Trophoblast cell (in vitro differentiated cells and primary cell): ENCODE measurements at regions not wholly inside any gene's neighbourhood (a gene's known extent, or its start where the extent isn't known, plus 50 kb on each side); places are given as distances from the start of the nearest gene placed in this dataset.

Experiments
- DNase-seq, 2 donors: peaks; one replicate each; pipeline ENCODE4 v3.0.0-alpha.2; 2016
- H2AFZ ChIP-seq: 2 replicates; pipeline ENCODE4 v1.6.1; 2013; ENCODE audit warnings: low read length, moderate library complexity, mild to moderate bottlenecking; ENCODE audit not compliant: insufficient read depth, poor library complexity
- H2AK5ac ChIP-seq: 2 replicates; pipeline ENCODE4 v1.6.1; 2013; ENCODE audit warnings: mild to moderate bottlenecking, low read length
- H2BK120ac ChIP-seq: 2 replicates; pipeline ENCODE4 v1.6.1; 2013; ENCODE audit warnings: low read length, mild to moderate bottlenecking, moderate library complexity; ENCODE audit not compliant: insufficient read depth, poor library complexity
- H2BK12ac ChIP-seq: 2 replicates; pipeline ENCODE4 v1.6.1; 2013; ENCODE audit warnings: mild to moderate bottlenecking, low read length, moderate library complexity
- H2BK5ac ChIP-seq: 2 replicates; pipeline ENCODE4 v1.6.1; 2013; ENCODE audit warnings: low read length, low read depth, moderate library complexity, mild to moderate bottlenecking; ENCODE audit not compliant: poor library complexity
- H3K14ac ChIP-seq: 2 replicates; pipeline ENCODE4 v1.6.1; 2013; ENCODE audit warnings: mild to moderate bottlenecking, low read length
- H3K18ac ChIP-seq: 2 replicates; pipeline ENCODE4 v1.6.1; 2013; ENCODE audit warnings: mild to moderate bottlenecking, low read length
- H3K23ac ChIP-seq: 2 replicates; pipeline ENCODE4 v1.6.1; 2013; ENCODE audit warnings: low read length
- H3K27ac ChIP-seq: 2 replicates; pipeline ENCODE4 v1.5.1; 2013; ENCODE audit warnings: low read depth, mild to moderate bottlenecking, inconsistent platforms, low read length, moderate library complexity
- H3K27me3 ChIP-seq: 2 replicates; pipeline ENCODE4 v1.6.1; 2013; ENCODE audit warnings: inconsistent platforms, mild to moderate bottlenecking, low read length, moderate library complexity; ENCODE audit not compliant: insufficient read depth
- H3K36me3 ChIP-seq, 2 experiments: 1 replicate in 1 of 2; 2 replicates in 1 of 2; pipeline ENCODE4 v1.6.1; 2013; ENCODE audit warnings: low read length in 2 of 2, mild to moderate bottlenecking in 2 of 2, moderate library complexity in 1 of 2; ENCODE audit not compliant: insufficient read depth in 2 of 2, control insufficient read depth in 1 of 2
- H3K4ac ChIP-seq: 2 replicates; pipeline ENCODE4 v1.6.1; 2013; ENCODE audit warnings: low read depth, mild to moderate bottlenecking, low read length, moderate library complexity
- H3K4me1 ChIP-seq, 2 experiments: 1 replicate in 1 of 2; 2 replicates in 1 of 2; pipeline ENCODE4 v1.6.1; 2013; ENCODE audit warnings: low read length in 2 of 2, mild to moderate bottlenecking in 2 of 2, moderate library complexity in 1 of 2; ENCODE audit not compliant: insufficient read depth in 2 of 2, control insufficient read depth in 1 of 2
- H3K4me2 ChIP-seq: 2 replicates; pipeline ENCODE4 v1.6.1; 2013; ENCODE audit warnings: inconsistent platforms, mild to moderate bottlenecking, low read length, moderate library complexity
- H3K4me3 ChIP-seq: 2 replicates; pipeline ENCODE4 v1.5.1; 2013; ENCODE audit warnings: mild to moderate bottlenecking, low read depth, low read length, inconsistent platforms
- H3K79me1 ChIP-seq: one replicate; pipeline ENCODE4 v1.6.1; 2013; ENCODE audit warnings: low read length
- H3K79me2 ChIP-seq: 2 replicates; pipeline ENCODE4 v1.6.1; 2013; ENCODE audit warnings: low read length, mild to moderate bottlenecking; ENCODE audit not compliant: control insufficient read depth, insufficient read depth, poor library complexity
- H3K9ac ChIP-seq: 2 replicates; pipeline ENCODE4 v1.6.1; 2013; ENCODE audit warnings: mild to moderate bottlenecking, low read length
- H3K9me3 ChIP-seq: 2 replicates; pipeline ENCODE4 v1.6.1; 2013; ENCODE audit warnings: low read depth, mild to moderate bottlenecking, control low read depth, inconsistent platforms, low read length; ENCODE audit not compliant: insufficient read depth
- H4K12ac ChIP-seq: 2 replicates; pipeline ENCODE4 v1.6.1; 2013; ENCODE audit warnings: low read depth, mild to moderate bottlenecking, low read length, moderate library complexity
- H4K8ac ChIP-seq: 2 replicates; pipeline ENCODE4 v1.6.1; 2013; ENCODE audit warnings: low read depth, mild to moderate bottlenecking, low read length, moderate library complexity
- H4K91ac ChIP-seq: one replicate; pipeline ENCODE4 v1.6.1; 2013; ENCODE audit warnings: low read depth, mild to moderate bottlenecking, low read length, moderate library complexity
- WGBS: extraction: QIAGEN DNeasy Blood & Tissue Kit; methylation state at CpG from one replicate; pipeline ENCODE4 v1.1.7; 2013; ENCODE audit warnings: missing lambda C conversion rate; ENCODE audit not compliant: insufficient read length, insufficient coverage; ENCODE audit errors: extremely low coverage; 5-methylcytosine and 5-hydroxymethylcytosine counted together

- H3K79me1 ChIP-seq, result no peaks in the 10 kb centered on the region
- H3K4ac ChIP-seq, result no peak overlapping the region
- H3K9me3 ChIP-seq, result no peaks in the 10 kb centered on the region
- no CpG with 5 or more reads among the region's 2 CpGs for WGBS
- H2BK120ac ChIP-seq, result no peak overlapping the region
- H3K27ac ChIP-seq, result no peak overlapping the region
- DNase-seq, result no peak
- no peak overlapping the region for H3K14ac ChIP-seq
- no peak overlapping the region for H4K8ac ChIP-seq
- H3K4me2 ChIP-seq, result no peak overlapping the region
- no peak overlapping the region for H3K9ac ChIP-seq
- no peak overlapping the region for H3K4me3 ChIP-seq
- no peaks in the 10 kb centered on the region for H3K27me3 ChIP-seq
- no peaks in the 10 kb centered on the region for H3K4me1 ChIP-seq
- H2AFZ ChIP-seq, result no peak overlapping the region
- no peak overlapping the region for H4K91ac ChIP-seq
- no peak overlapping the region for H2BK12ac ChIP-seq
- H4K12ac ChIP-seq, result no peak overlapping the region
- no peak overlapping the region for H2AK5ac ChIP-seq
- H3K36me3 ChIP-seq, result no peaks in the 10 kb centered on the region
- H3K18ac ChIP-seq, result no peak overlapping the region
- no peak overlapping the region for H2BK5ac ChIP-seq
- H3K23ac ChIP-seq, result no peak overlapping the region
- H3K79me2 ChIP-seq, result no peaks in the 10 kb centered on the region
Measured at GRCh38 chr16:17026600-17027242, 444.0 kb downstream of the XYLT1 start.

- Histone ChIP-seq H3K27me3 (no peaks in the 10 kb centered on the region), H3K36me3 (no peaks in the 10 kb centered on the region), H3K4me1 (no peaks in the 10 kb centered on the region), H2BK12ac (no peak overlapping the region), H2AFZ (no peak overlapping the region), H3K27ac (no peak overlapping the region), H3K79me1 (no peaks in the 10 kb centered on the region), H3K79me2 (no peaks in the 10 kb centered on the region), H3K23ac (no peak overlapping the region), H4K12ac (no peak overlapping the region), H3K14ac (no peak overlapping the region), H3K9ac (no peak overlapping the region), H2AK5ac (no peak overlapping the region), H3K9me3 (no peaks in the 10 kb centered on the region), H2BK120ac (no peak overlapping the region), H4K8ac (no peak overlapping the region), H3K4me2 (no peak overlapping the region), H3K18ac (no peak overlapping the region), H3K4ac (no peak overlapping the region), H3K4me3 (no peak overlapping the region), H2BK5ac (no peak overlapping the region), H4K91ac (no peak overlapping the region)
- WGBS, result no CpG with 5 or more reads among the region's 6 CpGs
- no peak for DNase-seq
Measured at GRCh38 chr16:17027488-17028129, 443.2 kb downstream of the XYLT1 start.

- Histone ChIP-seq H3K36me3 (no peaks in the 10 kb centered on the region), H3K4me3 (no peak overlapping the region), H3K79me2 (no peaks in the 10 kb centered on the region), H3K14ac (no peak overlapping the region), H3K4me1 (no peaks in the 10 kb centered on the region), H4K8ac (no peak overlapping the region), H4K91ac (no peak overlapping the region), H3K27ac (no peak overlapping the region), H3K27me3 (no peaks in the 10 kb centered on the region), H2BK120ac (no peak overlapping the region), H4K12ac (no peak overlapping the region), H2AK5ac (no peak overlapping the region), H3K4ac (no peak overlapping the region), H3K4me2 (no peak overlapping the region), H3K79me1 (no peaks in the 10 kb centered on the region), H3K9ac (no peak overlapping the region), H2AFZ (no peak overlapping the region), H3K23ac (no peak overlapping the region), H2BK12ac (no peak overlapping the region), H3K18ac (no peak overlapping the region), H2BK5ac (no peak overlapping the region), H3K9me3 (no peaks in the 10 kb centered on the region)
- WGBS, result no CpG with 5 or more reads among the region's 1 CpG
- DNase-seq, result no peak
Measured at GRCh38 chr16:17029602-17030350, 441.0 kb downstream of the XYLT1 start.

- Histone ChIP-seq H4K8ac (no peak overlapping the region), H2BK120ac (no peak overlapping the region), H4K12ac (no peak overlapping the region), H3K9me3 (no peaks in the 10 kb centered on the region), H3K18ac (no peak overlapping the region), H3K27me3 (no peaks in the 10 kb centered on the region), H3K9ac (no peak overlapping the region), H3K27ac (no peak overlapping the region), H3K4me1 (no peaks in the 10 kb centered on the region), H3K4me3 (no peak overlapping the region), H3K79me1 (no peaks in the 10 kb centered on the region), H4K91ac (no peak overlapping the region), H3K36me3 (no peaks in the 10 kb centered on the region), H3K14ac (no peak overlapping the region), H2AK5ac (no peak overlapping the region), H3K4ac (no peak overlapping the region), H3K23ac (no peak overlapping the region), H2BK12ac (no peak overlapping the region), H2AFZ (no peak overlapping the region), H3K4me2 (no peak overlapping the region), H2BK5ac (no peak overlapping the region), H3K79me2 (no peaks in the 10 kb centered on the region)
- DNase-seq, result no peak
- no CpG with 5 or more reads among the region's 1 CpG for WGBS
Measured at GRCh38 chr16:17031484-17032268, 439.1 kb downstream of the XYLT1 start.
